ENCODE measurements at regions not wholly inside any gene's neighbourhood (a gene's known extent, or its start where the extent isn't known, plus 50 kb on each side); places are given as distances from the start of the nearest gene placed in this dataset.

- FAIRE-seq = no peak
Measured at GRCh38 chr10:3537518-3537917, 247.5 kb downstream of the KLF6 start.

DNA sequence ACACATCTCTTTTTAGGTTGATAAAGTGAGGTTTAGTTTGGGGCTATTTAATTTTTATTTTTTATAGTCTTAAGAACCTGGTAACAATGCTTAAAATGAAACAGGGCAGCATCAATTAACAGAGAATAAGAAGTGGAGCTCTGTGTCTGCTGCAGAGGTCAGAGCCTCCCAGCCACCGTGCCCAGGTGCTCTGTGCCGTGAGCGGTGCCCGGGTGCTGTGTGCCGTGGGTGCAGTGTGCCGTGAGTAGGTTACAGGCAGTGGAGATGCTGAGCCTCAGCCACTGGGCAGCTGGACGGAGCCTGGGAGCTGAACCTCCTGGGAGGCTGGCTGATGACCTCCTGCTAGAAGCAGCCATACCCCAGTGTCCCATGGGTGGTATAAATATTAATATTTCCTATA is 250.0 kb downstream of the KLF6 start:
- FAIRE-seq = no peak

DNA sequence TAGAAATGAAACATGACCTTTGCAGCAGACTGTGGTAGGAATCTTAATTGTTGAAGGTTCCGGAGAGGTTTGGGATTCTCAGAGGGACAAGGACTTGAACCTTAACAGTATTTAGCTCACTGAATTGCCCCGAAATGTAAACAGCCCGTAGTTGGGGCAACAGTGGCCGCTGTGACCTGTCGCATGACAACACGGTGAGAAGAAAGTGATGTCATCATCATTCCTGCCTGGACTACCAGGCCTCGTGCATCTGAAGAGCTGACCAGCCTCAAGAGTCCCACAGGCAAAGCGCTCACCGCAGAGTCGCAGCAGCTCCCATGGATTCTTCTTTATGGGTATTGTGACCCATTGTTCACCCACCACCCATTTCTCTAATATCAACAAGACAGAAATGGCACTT is 250.6 kb downstream of the KLF6 start:
- no peak for FAIRE-seq

DNA sequence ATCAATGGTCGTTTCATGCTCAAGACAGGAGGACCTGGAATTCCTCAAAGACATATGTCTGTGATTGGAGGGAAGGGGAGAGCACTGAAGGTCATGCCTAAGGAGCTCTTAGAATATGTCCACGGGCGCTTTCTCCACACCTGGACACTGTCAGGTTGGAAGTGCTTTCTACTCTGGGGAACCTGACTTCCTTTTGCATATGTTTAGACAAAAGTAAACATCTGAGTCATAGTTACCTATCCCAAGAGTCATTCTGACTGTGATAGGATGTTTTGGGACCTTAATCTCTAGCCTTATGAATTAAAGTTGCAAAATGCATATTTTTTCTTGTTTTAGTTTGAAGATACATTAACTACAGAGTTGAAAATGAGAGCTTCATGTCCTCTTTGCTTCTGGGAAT is 251.7 kb downstream of the KLF6 start:
- no peak for FAIRE-seq

DNA sequence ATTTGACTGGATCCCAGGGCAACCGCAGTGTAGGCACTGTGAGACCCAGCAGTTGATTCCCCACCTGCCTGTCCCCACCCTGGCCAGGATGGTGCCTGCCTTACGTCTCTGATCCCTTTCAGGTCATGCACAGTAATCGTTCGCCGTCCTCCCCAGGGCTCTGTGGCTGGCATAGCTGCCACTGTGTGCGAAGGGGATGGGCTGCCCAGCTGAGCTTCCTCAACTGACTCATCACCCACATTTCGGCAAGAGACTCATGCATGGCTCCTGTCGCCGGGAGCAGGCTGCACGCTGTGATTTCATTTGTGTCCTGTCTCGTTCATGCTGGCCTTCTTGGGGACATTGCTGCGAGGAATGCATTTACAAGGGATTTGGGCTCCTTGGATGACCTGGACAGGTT is 252.4 kb downstream of the KLF6 start:
- no peak for FAIRE-seq

DNA sequence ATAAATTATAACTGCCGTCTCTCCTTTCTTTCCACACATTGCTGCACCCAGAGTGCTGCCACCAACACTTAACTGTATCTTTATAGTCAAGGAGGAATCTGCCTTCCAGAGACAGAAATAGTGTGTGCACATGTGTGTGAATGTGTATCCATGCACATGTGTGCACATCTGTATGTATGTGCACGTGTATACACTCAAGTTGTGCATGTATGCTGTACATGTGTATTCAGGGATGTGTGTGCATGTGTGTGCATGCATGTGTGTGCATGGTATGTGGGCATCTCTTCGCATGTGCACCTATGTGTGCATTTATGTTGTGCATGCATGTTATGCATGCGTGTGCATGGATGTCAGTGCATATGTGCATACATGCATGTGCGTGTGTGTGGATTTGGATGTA is 253.3 kb downstream of the KLF6 start:
- no peak for FAIRE-seq

DNA sequence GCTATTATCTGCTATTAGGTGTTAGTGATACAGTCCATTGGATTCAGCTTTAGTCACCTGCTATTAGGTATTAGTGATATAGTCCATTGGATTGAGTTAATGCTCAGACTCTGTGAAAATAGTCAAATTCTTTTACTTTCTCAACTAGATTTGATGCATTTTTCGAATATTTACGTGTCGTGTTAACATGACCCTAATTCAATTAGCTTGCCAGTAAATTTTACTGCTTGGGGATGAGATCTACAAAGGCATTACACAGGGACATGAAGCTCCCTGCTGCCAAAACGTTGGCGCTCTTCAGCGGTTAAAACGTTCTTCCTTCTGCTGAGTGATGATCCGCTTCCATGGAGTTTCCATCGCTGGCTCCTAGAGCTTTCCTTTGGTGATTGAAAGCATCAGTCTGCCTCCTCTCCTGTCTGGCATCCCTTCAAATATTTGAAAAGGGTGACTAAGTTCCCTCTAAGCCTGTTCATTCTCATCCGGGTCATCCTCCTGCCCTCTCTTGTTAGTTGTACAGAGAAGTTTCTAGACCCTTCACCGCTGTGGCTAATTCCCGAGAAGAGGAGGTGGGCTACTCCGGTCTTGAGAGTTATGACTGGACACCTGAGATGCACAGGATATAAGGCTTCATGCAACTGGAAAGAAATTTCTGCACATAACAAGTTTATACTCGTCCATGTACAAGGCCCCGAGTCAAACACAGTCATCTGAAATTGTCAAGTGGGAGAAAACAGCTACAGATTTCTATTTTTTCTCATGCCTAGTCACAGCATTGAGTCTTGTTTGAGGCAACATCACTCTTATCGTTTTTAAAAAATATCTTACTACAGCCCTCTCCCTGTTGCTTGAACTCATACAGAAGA is 254.0 kb downstream of the KLF6 start:
- no peak for FAIRE-seq

DNA sequence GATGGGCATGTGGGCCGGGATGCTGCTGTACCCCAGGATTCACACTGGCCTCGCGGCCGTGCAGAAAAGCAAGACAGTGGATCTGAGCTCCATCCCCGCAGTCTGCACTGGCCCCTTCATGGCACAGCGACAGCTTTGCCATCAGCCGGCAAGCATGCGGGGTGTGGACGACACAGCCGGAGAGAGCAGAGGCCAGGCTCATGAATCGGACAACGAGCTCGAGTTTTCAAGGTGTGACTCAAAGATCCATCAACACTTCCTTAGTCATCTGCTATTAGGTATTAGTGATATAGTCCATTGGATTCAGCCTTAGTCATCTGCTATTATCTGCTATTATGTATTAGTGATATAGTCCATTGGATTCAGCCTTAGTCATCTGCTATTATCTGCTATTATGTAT is 254.7 kb downstream of the KLF6 start:
- no peak for FAIRE-seq

GRCh38 chr10:3529691-3530090 is 255.3 kb downstream of the KLF6 start:
- no peak for FAIRE-seq

- no peak for FAIRE-seq
Measured at GRCh38 chr10:3528823-3529403, 256.1 kb downstream of the KLF6 start.

GRCh38 chr10:3528271-3528670 is 256.7 kb downstream of the KLF6 start:
- no peak for FAIRE-seq

DNA sequence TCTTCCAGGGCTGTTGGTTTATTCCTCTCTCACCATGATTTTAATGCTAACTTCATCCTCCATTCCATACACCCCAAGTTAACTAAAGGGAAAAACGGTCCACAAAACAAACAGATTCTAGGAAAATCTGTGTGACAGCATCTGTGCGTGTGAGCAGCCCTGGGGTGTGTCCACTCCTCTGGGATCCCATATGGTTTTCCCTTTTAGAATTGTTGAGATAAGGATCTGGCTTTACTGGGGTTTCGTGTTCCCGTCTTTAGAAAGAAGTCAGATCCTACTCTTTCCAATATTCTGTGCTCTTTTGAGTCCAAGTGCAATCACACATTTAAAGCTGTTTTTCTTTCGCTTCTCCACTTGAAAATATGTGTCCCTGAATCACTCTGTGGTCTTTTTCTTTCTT is 257.1 kb downstream of the KLF6 start:
- FAIRE-seq = no peak

DNA sequence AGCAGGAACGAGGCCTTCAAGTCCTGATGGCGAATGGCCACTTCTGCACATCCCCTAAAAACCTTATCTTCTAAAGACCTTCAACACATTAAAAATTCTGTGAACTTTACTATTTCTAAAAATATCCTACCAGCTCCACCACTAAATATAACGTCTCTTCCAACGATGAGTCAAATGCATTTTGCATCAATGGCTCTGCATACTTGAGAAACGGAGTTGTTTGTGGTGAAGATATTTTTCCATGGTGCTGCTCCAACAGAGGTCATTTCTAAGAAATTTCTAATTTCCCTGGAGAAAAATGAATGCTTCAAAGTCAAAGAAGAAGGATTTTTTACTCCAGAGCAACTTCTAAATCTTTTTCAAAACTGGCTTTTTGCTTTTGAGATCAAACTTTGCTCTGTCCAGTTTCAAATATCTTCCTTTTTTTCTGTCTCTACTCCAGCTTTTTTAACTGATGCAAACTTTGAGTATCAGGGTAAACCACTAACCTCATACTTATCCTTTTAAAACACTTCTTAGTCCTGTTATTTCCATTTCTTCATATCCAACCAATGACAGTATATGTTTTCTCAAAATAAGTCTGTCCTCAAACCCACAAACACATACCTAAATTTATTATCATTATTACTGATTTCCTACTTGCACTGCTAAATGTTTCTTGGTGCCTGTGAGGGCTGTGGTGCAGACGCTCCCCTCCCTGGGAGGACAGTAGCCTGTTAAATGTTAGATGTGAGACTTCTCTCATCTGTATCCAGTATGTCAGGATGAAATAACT is 258.1 kb downstream of the KLF6 start:
- no peak for FAIRE-seq

DNA sequence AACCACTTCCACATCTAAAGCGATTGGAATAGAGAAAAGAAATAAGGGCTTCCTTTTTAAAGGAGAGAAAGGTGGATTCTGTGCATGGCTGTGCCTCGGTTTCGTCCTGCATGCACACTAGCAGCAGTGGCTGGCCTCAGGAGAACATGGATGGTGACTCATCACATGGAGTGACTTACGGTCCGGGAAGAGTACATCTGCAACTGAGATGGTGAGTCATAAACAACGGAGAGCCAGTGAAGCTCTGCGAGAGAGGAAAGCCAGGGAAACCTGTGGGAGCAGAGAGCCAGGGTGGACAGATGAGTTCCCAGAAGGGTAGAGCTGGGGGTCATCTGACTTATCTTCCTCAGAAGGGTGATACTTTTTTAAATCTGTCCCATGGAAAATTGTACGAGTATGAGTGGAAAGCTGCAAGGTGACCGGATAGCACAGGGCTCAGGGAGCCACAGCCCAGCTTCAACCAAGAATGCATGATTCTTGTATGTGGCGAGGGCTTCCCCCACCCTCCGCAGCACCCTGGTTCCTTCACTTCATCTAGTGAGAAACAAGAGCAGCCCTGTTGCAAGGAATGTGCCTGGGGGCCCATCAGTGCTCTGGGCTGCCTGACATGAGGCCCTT is 259.1 kb downstream of the KLF6 start:
- FAIRE-seq = no peak

DNA sequence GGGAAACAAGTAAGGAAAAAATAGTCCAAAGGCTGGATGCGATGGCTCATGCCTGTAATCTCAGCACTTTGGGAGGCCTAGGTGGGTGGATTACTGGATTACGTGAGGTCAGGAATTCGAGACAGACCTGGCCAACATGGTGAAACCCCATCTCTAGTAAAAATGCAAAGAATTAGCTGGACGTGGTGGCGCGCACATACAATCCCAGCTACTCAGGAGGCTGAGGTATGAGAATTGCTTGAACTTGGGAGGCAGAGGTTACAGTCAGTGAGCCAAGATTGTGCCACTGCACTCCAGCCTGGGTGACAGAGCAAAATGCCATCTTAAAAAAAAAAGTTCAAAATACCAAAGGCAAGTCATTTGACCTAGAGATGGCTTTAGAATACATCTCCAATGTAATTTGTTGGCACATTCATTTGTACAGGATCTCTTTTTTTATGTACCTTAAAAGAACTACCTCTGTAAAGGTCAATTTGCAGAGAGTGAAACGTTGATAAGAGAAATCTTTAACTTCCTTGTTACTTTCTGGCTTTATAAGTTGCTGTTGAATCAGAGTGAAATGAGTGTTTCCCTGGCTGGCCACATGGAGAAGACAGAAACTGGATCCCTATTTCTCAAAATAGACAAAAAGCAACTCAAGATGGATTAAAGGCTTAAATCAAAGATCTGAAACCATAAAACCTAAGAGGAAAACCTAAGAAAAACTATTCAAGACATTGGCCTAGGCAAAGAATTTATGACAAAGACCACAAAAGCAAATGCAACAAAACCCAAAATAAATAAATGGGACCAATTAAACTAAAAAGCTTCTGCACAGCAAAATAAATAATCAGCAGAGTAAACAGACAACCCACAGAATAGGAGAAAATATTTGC is 260.7 kb downstream of the KLF6 start:
- no peak for FAIRE-seq

DNA sequence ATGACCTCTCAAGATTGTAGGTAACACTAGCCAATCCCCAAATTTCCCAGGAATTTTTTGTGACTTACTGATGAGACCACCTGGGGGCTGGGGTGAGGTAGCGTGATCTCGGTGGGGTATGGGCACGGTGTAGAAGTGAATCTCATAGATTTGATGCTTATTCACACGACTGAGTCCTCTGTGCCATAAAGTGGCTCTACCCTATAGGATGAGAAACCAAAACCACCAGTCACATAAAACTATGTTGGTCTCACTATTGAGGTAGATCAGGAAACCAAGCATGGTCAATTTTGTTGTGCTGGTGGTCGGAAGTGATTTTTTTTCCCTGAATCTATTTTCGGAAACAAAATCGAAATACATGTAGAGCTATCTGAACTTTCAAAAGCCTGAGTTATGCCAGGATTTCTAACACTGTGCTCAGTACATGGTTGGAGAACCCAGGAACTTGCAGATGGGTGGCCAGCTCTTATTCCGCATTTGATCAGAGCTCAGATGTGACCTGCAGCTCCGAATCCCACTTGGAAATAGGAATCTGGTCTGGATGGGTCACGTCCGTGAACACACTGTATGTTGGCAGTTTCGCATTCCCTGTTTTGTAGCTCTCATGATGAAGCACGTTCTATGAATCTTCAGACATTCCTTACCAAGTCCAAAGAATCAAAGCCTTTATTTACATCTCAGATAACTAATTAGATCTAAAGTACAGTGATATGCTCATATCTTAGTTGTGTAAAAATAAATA is 261.5 kb downstream of the KLF6 start:
- FAIRE-seq = no peak

DNA sequence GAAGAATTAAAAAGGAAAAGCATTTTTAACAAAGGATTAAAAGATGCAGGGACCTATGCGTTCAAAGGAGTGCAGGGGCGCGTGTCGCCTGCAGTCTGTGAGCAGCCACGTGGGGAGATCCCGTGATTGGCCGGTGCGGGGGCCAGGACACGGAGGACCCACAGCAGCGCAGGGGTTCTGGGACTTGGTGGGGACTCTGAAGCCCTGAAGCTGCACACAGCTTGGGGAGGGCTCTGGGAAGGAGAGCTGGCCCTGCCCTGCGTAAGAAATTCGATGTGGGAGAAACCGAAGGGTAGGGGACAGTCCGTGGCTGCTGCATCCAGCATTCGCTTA is 268.1 kb downstream of the KLF6 start:
- no peak for FAIRE-seq

GRCh38 chr10:3516234-3516922 is 268.6 kb downstream of the KLF6 start:
- no peak for FAIRE-seq

- no peak for FAIRE-seq
Measured at GRCh38 chr10:3514691-3515090, 270.3 kb downstream of the KLF6 start.

- no peak for FAIRE-seq
Measured at GRCh38 chr10:3512263-3512662, 272.7 kb downstream of the KLF6 start.

DNA sequence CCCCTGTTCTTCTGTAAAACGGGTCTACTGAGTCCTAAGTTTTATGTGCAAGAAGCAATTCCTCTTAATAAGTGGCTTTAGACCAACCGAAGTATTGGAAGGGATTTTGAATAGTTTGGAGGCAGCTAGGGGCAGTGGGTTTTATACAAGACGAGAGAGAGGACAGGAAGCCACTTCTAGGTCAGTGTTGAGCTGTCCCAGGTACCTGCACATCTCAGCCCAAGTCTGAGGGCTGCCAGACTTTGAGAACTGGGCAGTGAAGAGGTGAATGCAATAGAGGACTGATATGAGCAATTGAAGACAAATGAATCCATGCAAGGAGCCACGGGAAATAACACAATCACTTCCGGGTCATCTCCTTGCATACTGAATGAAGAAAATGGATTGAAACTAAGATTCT is 273.5 kb downstream of the KLF6 start:
- no peak for FAIRE-seq
